HEK293 (cell line): ENCODE measurements at regions not wholly inside any gene's neighbourhood (a gene's known extent, or its start where the extent isn't known, plus 50 kb on each side); places are given as distances from the start of the nearest gene placed in this dataset.

Source experiments
- CTCF ChIA-PET: fragments of 350-600 bp; formaldehyde crosslinking; extraction: SDS; loops from one replicate; lab custom pipeline; 2021; ENCODE audit warnings: antibody characterized with exemption; lab: Yijun Ruan, JAX
- POLR2A ChIA-PET: fragments of 300-600 bp; formaldehyde crosslinking; extraction: SDS; loops from one replicate; lab custom pipeline; 2020; ENCODE audit warnings: antibody characterized with exemption, inconsistent platforms; lab: Yijun Ruan, JAX
- H3K27ac ChIP-seq: fragments of 200-500 bp; sonication (Bioruptor generic); 2 replicates; pipeline ENCODE4 v1.5.1; 2014; ENCODE audit warnings: low read depth, low read length, control low read depth, inconsistent platforms; ENCODE audit errors: extremely low read depth
- H3K36me3 ChIP-seq, 2 experiments: fragments of 200-500 bp in 1 of 2; sonication (Bioruptor generic) in 1 of 2; 1 replicate in 1 of 2; 2 replicates in 1 of 2; pipeline ENCODE4 v1.5.1; 2014 to 2017; ENCODE audit warnings: inconsistent platforms in 2 of 2, low read length in 2 of 2; ENCODE audit not compliant: control insufficient read depth in 2 of 2, insufficient read depth in 1 of 2
- H3K4me1 ChIP-seq: fragments of 200-500 bp; sonication (Bioruptor generic); 2 replicates; pipeline ENCODE4 v1.5.1; 2014; ENCODE audit warnings: mild to moderate bottlenecking, low read length, inconsistent platforms; ENCODE audit not compliant: control insufficient read depth, insufficient read depth
- H3K4me3 ChIP-seq: 2 replicates; pipeline ENCODE4 v1.5.1; 2011; ENCODE audit warnings: low read depth, mild to moderate bottlenecking, control low read depth, low read length, moderate library complexity
- H3K9me3 ChIP-seq: fragments of 200-500 bp; sonication (Bioruptor generic); 2 replicates; pipeline ENCODE4 v1.5.1; 2014; ENCODE audit warnings: low read depth, low read length, inconsistent platforms; ENCODE audit not compliant: control insufficient read depth, insufficient read depth
- BCL11A ChIP-seq: fragments of 450-650 bp; formaldehyde crosslinking; IDR thresholded peaks from 2 replicates; pipeline ENCODE4 v1.5.1; 2016; ENCODE audit warnings: low read depth, missing biosample characterization, missing genetic modification characterization
- FEZF1 ChIP-seq: fragments of 450-650 bp; formaldehyde crosslinking; IDR thresholded peaks from 2 replicates; pipeline ENCODE4 v1.5.1; 2016; ENCODE audit warnings: missing biosample characterization, missing genetic modification characterization
- GLI2 ChIP-seq: fragments of 450-650 bp; formaldehyde crosslinking; IDR thresholded peaks from 2 replicates; pipeline ENCODE4; 2017; ENCODE audit warnings: missing biosample characterization, missing genetic modification characterization, low read depth, borderline replicate concordance
- KLF7 ChIP-seq: fragments of 450-650 bp; formaldehyde crosslinking; IDR thresholded peaks from 2 replicates; pipeline ENCODE4 v1.5.1; 2016; ENCODE audit warnings: missing biosample characterization, missing genetic modification characterization, borderline replicate concordance
- SP2 ChIP-seq: fragments of 450-650 bp; formaldehyde crosslinking; IDR thresholded peaks from 2 replicates; pipeline ENCODE4 v1.5.1; 2016; ENCODE audit warnings: missing biosample characterization, missing genetic modification characterization
- ZNF112 ChIP-seq: fragments of 450-650 bp; formaldehyde crosslinking; IDR thresholded peaks from 2 replicates; pipeline ENCODE4 v1.5.0; 2017; ENCODE audit warnings: missing biosample characterization, missing genetic modification characterization
- ZNF202 ChIP-seq: fragments of 450-650 bp; formaldehyde crosslinking; IDR thresholded peaks from 2 replicates; pipeline ENCODE4 v1.5.1; 2016; ENCODE audit warnings: missing biosample characterization, missing genetic modification characterization, borderline replicate concordance
- ZNF23 ChIP-seq: fragments of 450-650 bp; formaldehyde crosslinking; IDR thresholded peaks from 2 replicates; pipeline ENCODE4 v1.5.1; 2016; ENCODE audit warnings: missing biosample characterization, missing genetic modification characterization, borderline replicate concordance
- ZNF324 ChIP-seq: fragments of 450-650 bp; formaldehyde crosslinking; IDR thresholded peaks from 2 replicates; pipeline ENCODE4 v1.5.1; 2016; ENCODE audit warnings: missing biosample characterization, missing genetic modification characterization
- ZNF335 ChIP-seq: fragments of 450-650 bp; formaldehyde crosslinking; conservative IDR thresholded peaks from 2 replicates; pipeline ENCODE4 v1.5.1; 2016; ENCODE audit warnings: missing biosample characterization, missing genetic modification characterization
- ZNF416 ChIP-seq: fragments of 450-650 bp; formaldehyde crosslinking; IDR thresholded peaks from 2 replicates; pipeline ENCODE4 v1.5.1; 2016; ENCODE audit warnings: missing biosample characterization, missing genetic modification characterization
- ZNF514 ChIP-seq: fragments of 450-650 bp; formaldehyde crosslinking; IDR thresholded peaks from 2 replicates; pipeline ENCODE4 v1.5.1; 2016; ENCODE audit warnings: missing biosample characterization, missing genetic modification characterization
- ZNF529 ChIP-seq: fragments of 450-650 bp; formaldehyde crosslinking; IDR thresholded peaks from 2 replicates; pipeline ENCODE4 v1.5.1; 2017; ENCODE audit warnings: missing genetic modification characterization, missing biosample characterization; ENCODE audit not compliant: insufficient replicate concordance
- ZNF544 ChIP-seq: fragments of 450-650 bp; formaldehyde crosslinking; IDR thresholded peaks from 2 replicates; pipeline ENCODE4 v1.5.0; 2017; ENCODE audit warnings: missing biosample characterization, missing genetic modification characterization
- ZNF560 ChIP-seq: fragments of 450-650 bp; formaldehyde crosslinking; IDR thresholded peaks from 2 replicates; pipeline ENCODE4 v1.5.1; 2017; ENCODE audit warnings: missing biosample characterization, missing genetic modification characterization, borderline replicate concordance
- ZNF571 ChIP-seq: fragments of 450-650 bp; formaldehyde crosslinking; IDR thresholded peaks from 2 replicates; pipeline ENCODE4 v1.5.0; 2017; ENCODE audit warnings: missing biosample characterization, missing genetic modification characterization
- ZNF610 ChIP-seq: fragments of 450-650 bp; formaldehyde crosslinking; IDR thresholded peaks from 2 replicates; pipeline ENCODE4 v1.5.1; 2016; ENCODE audit warnings: missing biosample characterization, missing genetic modification characterization, borderline replicate concordance
- ZNF621 ChIP-seq: fragments of 450-650 bp; formaldehyde crosslinking; IDR thresholded peaks from 2 replicates; pipeline ENCODE4 v1.5.1; 2017; ENCODE audit warnings: missing biosample characterization, missing genetic modification characterization
- ZNF707 ChIP-seq: fragments of 450-650 bp; formaldehyde crosslinking; IDR thresholded peaks from 2 replicates; pipeline ENCODE4 v1.5.1; 2016; ENCODE audit warnings: missing biosample characterization, missing genetic modification characterization
- ZNF776 ChIP-seq: fragments of 450-650 bp; formaldehyde crosslinking; IDR thresholded peaks from 2 replicates; pipeline ENCODE4 v1.5.0; 2017; ENCODE audit warnings: missing biosample characterization, missing genetic modification characterization, borderline replicate concordance
- ZNF791 ChIP-seq: fragments of 450-650 bp; formaldehyde crosslinking; IDR thresholded peaks from 2 replicates; pipeline ENCODE4 v1.5.1; 2016; ENCODE audit warnings: missing biosample characterization, missing genetic modification characterization
- ZNF843 ChIP-seq: fragments of 450-650 bp; formaldehyde crosslinking; IDR thresholded peaks from 2 replicates; pipeline ENCODE4 v1.5.1; 2016; ENCODE audit warnings: missing biosample characterization, missing genetic modification characterization
- TF ChIP-seq, protein P1 (sequence below): fragments of 450-650 bp; formaldehyde crosslinking; IDR thresholded peaks from 2 replicates; pipeline ENCODE4 v1.5.1; 2016; ENCODE audit warnings: missing biosample characterization, missing genetic modification characterization
- TF ChIP-seq, protein P2 (sequence below): fragments of 450-650 bp; formaldehyde crosslinking; IDR thresholded peaks from 2 replicates; pipeline ENCODE4 v1.5.1; 2016; ENCODE audit warnings: missing biosample characterization, missing genetic modification characterization
- TF ChIP-seq, protein P3 (sequence below): fragments of 450-650 bp; formaldehyde crosslinking; IDR thresholded peaks from 2 replicates; pipeline ENCODE4 v1.5.1; 2016; ENCODE audit warnings: missing biosample characterization, missing genetic modification characterization
- TF ChIP-seq, protein P4 (sequence below): fragments of 450-650 bp; formaldehyde crosslinking; IDR thresholded peaks from 2 replicates; pipeline ENCODE4 v1.5.1; 2016; ENCODE audit warnings: missing biosample characterization, missing genetic modification characterization

DNA sequence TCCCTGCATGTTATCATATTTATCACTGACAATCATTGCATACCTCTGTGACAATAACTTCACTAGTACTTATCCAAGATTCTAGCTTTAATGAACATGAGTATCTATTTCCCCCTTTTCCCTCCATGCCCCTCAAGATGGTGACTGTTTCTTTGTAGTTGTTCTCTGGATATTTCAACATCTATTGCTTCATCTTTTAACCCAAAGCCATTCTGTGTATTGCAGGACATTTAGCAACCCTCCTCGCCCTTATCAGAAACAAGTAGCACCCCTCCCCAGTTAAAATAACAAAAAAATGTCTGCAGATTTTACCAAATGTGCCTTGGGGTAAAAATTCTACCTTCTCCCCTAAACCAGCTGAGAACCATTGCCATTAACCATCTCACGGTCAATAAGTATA is 979.8 kb upstream of the MANEA start:
- no peaks in the 10 kb centered on the region for H3K9me3 ChIP-seq
- no peaks in the 10 kb centered on the region for H3K4me1 ChIP-seq
- no peaks in the 10 kb centered on the region for H3K36me3 ChIP-seq
- TF ChIP-seq KLF7 (tag by site-specific recombination) = no peak
- TF ChIP-seq FEZF1 (tag by site-specific recombination) = no peak
- TF ChIP-seq GLI2 (tag by site-specific recombination) = no peak
- TF ChIP-seq, protein P1, sequence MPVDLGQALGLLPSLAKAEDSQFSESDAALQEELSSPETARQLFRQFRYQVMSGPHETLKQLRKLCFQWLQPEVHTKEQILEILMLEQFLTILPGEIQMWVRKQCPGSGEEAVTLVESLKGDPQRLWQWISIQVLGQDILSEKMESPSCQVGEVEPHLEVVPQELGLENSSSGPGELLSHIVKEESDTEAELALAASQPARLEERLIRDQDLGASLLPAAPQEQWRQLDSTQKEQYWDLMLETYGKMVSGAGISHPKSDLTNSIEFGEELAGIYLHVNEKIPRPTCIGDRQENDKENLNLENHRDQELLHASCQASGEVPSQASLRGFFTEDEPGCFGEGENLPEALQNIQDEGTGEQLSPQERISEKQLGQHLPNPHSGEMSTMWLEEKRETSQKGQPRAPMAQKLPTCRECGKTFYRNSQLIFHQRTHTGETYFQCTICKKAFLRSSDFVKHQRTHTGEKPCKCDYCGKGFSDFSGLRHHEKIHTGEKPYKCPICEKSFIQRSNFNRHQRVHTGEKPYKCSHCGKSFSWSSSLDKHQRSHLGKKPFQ (tag by site-specific recombination) = no peak
- no peak for TF ChIP-seq ZNF202 (tag by site-specific recombination)
- TF ChIP-seq ZNF776 (tag by site-specific recombination) = no peak
- TF ChIP-seq, protein P2, sequence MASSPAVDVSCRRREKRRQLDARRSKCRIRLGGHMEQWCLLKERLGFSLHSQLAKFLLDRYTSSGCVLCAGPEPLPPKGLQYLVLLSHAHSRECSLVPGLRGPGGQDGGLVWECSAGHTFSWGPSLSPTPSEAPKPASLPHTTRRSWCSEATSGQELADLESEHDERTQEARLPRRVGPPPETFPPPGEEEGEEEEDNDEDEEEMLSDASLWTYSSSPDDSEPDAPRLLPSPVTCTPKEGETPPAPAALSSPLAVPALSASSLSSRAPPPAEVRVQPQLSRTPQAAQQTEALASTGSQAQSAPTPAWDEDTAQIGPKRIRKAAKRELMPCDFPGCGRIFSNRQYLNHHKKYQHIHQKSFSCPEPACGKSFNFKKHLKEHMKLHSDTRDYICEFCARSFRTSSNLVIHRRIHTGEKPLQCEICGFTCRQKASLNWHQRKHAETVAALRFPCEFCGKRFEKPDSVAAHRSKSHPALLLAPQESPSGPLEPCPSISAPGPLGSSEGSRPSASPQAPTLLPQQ (tag by site-specific recombination) = no peak
- TF ChIP-seq ZNF707 (tag by site-specific recombination) = no peak
- TF ChIP-seq ZNF324 (tag by site-specific recombination) = no peak
- TF ChIP-seq ZNF791 = no peak
- TF ChIP-seq SP2 = no peak
- TF ChIP-seq, protein P3, sequence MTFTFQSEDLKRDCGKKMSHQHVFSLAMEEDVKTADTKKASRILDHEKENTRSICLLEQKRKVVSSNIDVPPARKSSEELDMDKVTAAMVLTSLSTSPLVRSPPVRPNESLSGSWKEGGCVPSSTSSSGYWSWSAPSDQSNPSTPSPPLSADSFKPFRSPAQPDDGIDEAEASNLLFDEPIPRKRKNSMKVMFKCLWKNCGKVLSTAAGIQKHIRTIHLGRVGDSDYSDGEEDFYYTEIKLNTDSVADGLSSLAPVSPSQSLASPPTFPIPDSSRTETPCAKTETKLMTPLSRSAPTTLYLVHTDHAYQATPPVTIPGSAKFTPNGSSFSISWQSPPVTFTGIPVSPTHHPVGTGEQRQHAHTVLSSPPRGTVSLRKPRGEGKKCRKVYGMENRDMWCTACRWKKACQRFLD (tag by site-specific recombination) = no peak
- ChIA-PET CTCF (no interaction called here), POLR2A (no interaction called here)
- H3K4me3 ChIP-seq = no peak overlapping the region
- H3K27ac ChIP-seq = no peak overlapping the region

DNA sequence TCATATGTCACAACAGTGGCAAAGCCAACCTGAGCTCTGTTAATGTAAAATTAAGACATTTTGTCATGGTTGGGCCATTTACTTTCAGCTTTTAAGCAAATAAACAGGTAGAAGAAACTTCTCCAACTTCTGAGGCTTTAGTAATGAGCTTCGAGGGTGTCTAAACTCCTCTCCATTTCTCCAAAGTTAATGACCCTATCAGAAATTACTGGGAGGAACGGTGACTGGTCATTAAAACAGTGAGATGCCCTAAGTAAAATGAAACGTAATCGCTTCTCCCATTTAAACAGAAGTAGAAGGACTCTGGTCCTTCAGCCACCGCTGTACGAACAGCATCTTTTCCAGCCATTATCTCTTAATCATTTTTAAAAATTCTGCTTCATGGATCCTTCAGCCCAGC is 986.9 kb upstream of the MANEA start:
- ChIA-PET POLR2A (no interaction called here), CTCF (no interaction called here)
- Histone ChIP-seq H3K4me3 (no peak overlapping the region), H3K36me3 (no peaks in the 10 kb centered on the region), H3K4me1 (no peaks in the 10 kb centered on the region), H3K27ac (no peak overlapping the region), H3K9me3 (no peaks in the 10 kb centered on the region)
- no peak for TF ChIP-seq FEZF1 (tag by site-specific recombination)
- TF ChIP-seq, protein P4, sequence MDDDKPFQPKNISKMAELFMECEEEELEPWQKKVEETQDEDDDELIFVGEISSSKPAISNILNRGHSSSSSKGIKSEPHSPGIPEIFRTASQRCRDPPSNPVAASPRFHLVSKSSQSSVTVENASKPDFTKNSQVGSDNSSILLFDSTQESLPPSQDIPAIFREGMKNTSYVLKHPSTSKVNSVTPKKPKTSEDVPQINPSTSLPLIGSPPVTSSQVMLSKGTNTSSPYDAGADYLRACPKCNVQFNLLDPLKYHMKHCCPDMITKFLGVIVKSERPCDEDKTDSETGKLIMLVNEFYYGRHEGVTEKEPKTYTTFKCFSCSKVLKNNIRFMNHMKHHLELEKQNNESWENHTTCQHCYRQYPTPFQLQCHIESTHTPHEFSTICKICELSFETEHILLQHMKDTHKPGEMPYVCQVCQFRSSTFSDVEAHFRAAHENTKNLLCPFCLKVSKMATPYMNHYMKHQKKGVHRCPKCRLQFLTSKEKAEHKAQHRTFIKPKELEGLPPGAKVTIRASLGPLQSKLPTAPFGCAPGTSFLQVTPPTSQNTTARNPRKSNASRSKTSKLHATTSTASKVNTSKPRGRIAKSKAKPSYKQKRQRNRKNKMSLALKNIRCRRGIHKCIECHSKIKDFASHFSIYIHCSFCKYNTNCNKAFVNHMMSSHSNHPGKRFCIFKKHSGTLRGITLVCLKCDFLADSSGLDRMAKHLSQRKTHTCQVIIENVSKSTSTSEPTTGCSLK (tag by site-specific recombination) = no peak
- no peak for TF ChIP-seq ZNF416 (tag by site-specific recombination)
- TF ChIP-seq BCL11A (tag by site-specific recombination) = no peak
- no peak for TF ChIP-seq ZNF23 (tag by site-specific recombination)
- TF ChIP-seq ZNF571 (tag by site-specific recombination) = no peak
- no peak for TF ChIP-seq ZNF335 (tag by site-specific recombination)
- TF ChIP-seq ZNF112 (tag by site-specific recombination) = no peak
- TF ChIP-seq ZNF544 (tag by site-specific recombination) = no peak
- TF ChIP-seq ZNF560 (tag by site-specific recombination) = no peak
- TF ChIP-seq ZNF621 (tag by site-specific recombination) = no peak
- no peak for TF ChIP-seq ZNF610
- TF ChIP-seq ZNF529 (tag by site-specific recombination) = no peak
- no peak for TF ChIP-seq ZNF514
- TF ChIP-seq, protein P3 (tag by site-specific recombination) = no peak
- TF ChIP-seq ZNF843 = no peak
